NCI-H2227 (cell line): ENCODE measurements at regions not wholly inside any gene's neighbourhood (a gene's known extent, or its start where the extent isn't known, plus 50 kb on each side); places are given as distances from the start of the nearest gene placed in this dataset.

ENCODE experiments used
- DNase-seq: peaks from one replicate; lab custom pipeline; 2025; ENCODE audit not compliant: unreplicated experiment; lab: John Stamatoyannopoulos, UW

GRCh38 chr2:120785228-120785966, 49.7 kb downstream of the GLI2 start:
- no peak for DNase-seq

GRCh38 chr2:120786038-120786960, 50.6 kb downstream of the GLI2 start:
- no peak for DNase-seq

- DNase-seq, result no peak
Observed at GRCh38 chr2:120787111-120787821, 51.6 kb downstream of the GLI2 start.

GRCh38 chr2:120787822-120788700, 52.4 kb downstream of the GLI2 start:
- DNase-seq, result no peak

- DNase-seq, result no peak
Observed at GRCh38 chr2:120791243-120791961, 55.7 kb downstream of the GLI2 start.

GRCh38 chr2:120791962-120792297, 56.3 kb downstream of the GLI2 start:
- no peak for DNase-seq

GRCh38 chr2:120793682-120794403, 58.2 kb downstream of the GLI2 start:
- no peak for DNase-seq

- DNase-seq, result no peak
Observed at GRCh38 chr2:120794716-120795115, 59.0 kb downstream of the GLI2 start.

GRCh38 chr2:120796094-120796493, 60.4 kb downstream of the GLI2 start:
- no peak for DNase-seq

GRCh38 chr2:120797421-120798221, 62.0 kb downstream of the GLI2 start:
- DNase-seq, result no peak

GRCh38 chr2:120798567-120799247, 63.0 kb downstream of the GLI2 start:
- DNase-seq, result no peak

GRCh38 chr2:120802158-120802557, 66.5 kb downstream of the GLI2 start:
- DNase-seq, result no peak

GRCh38 chr2:120802867-120803484, 67.3 kb downstream of the GLI2 start:
- DNase-seq, result no peak

GRCh38 chr2:120803764-120804335, 68.2 kb downstream of the GLI2 start:
- DNase-seq, result no peak

- no peak for DNase-seq
Observed at GRCh38 chr2:120804459-120804858, 68.8 kb downstream of the GLI2 start.

GRCh38 chr2:120805011-120805410, 69.3 kb downstream of the GLI2 start:
- DNase-seq, result no peak

- DNase-seq, result no peak
Observed at GRCh38 chr2:120805602-120806001, 69.9 kb downstream of the GLI2 start.
